Body of pancreas (tissue), 4 donors: ENCODE measurements at regions not wholly inside any gene's neighbourhood (a gene's known extent, or its start where the extent isn't known, plus 50 kb on each side); places are given as distances from the start of the nearest gene placed in this dataset.

Source experiments
- CTCF ChIP-seq, 7 experiments: fragments of 450-650 bp in 4 of 7; fragments of 200-600 bp in 3 of 7; sonication (generic) in 3 of 7; IDR thresholded peaks; one replicate each; pipeline ENCODE4 v1.5.1; 2016 to 2019; ENCODE audit warnings: antibody characterized with exemption in 7 of 7
- POLR2A ChIP-seq, 3 donors: fragments of 450-650 bp; IDR thresholded peaks; one replicate each; pipeline ENCODE4 v1.6.1; 2016; ENCODE audit warnings: antibody characterized with exemption in 3 of 3, mild to moderate bottlenecking in 2 of 3

GRCh38 chr6:112821476-112821875 is 474.3 kb downstream of the RFPL4B start:
- TF ChIP-seq CTCF (IDR thresholded peaks at IDR 0.05) (no peak), POLR2A (IDR thresholded peaks at IDR 0.05) (no peak)
